SIG-M5 treated with dmso at 0.1 percent for 504 hours (cell line): ENCODE measurements at regions not wholly inside any gene's neighbourhood (a gene's known extent, or its start where the extent isn't known, plus 50 kb on each side); places are given as distances from the start of the nearest gene placed in this dataset.
A peak's percentile ranks its signal among the peaks of the same experiment; 100 is the strongest.

Experiments used
- DNase-seq: peaks from one replicate; lab custom pipeline; 2025; ENCODE audit not compliant: unreplicated experiment; lab: John Stamatoyannopoulos, UW

DNA sequence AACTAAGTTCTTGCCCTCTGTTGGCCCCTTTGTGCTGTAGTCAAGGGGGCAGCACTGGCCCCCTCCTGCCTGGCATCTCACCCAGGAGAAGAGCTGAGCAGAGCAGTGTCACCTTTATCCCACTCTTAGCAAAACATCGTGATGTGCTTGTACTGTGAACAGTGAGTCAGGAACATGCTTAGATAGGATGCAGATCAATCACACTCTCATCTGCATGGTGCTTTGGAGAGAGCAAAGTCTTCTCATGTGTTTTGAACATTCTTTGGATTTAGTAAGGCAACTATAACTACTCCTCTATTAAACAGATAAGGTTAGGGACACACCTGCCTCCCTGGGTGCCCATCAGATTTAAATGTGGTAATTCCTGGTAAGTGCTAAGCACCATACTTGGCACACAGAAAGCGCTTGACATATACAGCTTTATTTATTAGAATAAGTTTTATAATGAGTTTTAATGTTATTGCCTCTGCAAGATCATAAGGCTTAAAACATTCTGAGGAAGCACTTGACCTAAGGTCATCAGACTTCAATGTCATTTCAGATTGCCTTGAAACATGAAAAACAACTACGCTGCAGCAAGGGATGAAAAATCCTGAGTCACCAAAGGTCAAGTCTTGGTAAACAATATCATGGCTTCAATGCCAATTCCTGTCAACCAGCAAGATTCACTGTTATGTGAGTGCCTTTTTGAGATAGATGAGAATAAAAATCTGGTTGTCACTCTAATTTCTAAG, 82.4 kb upstream of the IRS2 start:
- DNase-seq, result no peak

DNA sequence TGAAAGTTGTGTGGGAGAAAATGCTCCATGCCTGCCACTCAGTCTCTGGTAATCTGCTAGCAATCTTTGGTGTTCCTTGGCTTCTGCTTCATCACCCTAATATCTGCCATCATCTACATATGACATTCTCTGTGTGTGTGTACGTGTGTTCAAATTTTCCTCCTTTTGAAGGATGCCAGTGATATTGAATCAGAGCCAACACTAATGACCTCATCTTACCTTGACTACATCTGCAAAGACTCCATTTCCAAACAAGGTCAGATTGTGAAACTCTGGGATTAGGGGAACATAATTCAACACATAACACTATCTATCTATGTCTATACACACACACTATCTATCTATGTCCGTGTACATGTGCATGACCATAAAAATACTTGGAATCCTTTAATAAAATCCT, 81.4 kb upstream of the IRS2 start:
- no peak for DNase-seq

DNA sequence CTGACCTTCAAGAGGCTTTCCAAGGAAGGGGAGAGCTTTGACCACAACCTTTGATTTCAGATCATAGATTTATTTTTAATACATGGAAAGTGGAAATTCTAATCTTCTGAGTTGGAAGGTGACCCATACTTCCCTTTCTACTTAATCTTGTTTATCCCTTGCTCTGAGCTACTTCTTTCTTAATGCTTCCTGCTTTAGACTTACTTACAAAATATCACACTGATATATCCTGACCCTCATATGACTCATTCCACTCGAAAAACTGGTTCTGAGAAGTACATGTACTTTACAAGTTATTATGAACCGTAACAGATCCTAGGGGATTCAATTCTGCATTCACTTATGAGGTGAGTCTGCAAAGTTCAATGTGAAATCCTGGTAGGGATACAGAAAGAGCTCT, 76.2 kb upstream of the IRS2 start:
- peak; percentile 26 for DNase-seq

DNA sequence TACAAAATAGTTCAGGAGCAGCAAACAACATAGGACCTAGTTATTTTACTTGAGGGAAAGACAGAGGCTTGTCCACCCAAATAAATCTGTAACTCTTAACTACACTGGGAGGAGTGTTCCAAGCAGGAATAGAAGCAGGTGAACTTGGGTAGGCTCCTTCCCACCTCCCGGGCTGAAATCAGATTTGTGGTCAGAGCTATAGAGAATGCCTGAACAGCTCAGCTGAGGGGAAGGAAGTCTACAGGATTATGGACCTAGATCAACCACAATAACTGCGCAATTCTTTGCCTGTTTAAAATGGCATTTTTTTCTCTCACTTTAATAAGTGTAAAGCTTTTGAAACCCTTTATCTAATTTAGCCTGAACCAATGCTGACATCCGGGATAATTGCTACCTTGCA, 73.5 kb upstream of the IRS2 start:
- no peak for DNase-seq

DNA sequence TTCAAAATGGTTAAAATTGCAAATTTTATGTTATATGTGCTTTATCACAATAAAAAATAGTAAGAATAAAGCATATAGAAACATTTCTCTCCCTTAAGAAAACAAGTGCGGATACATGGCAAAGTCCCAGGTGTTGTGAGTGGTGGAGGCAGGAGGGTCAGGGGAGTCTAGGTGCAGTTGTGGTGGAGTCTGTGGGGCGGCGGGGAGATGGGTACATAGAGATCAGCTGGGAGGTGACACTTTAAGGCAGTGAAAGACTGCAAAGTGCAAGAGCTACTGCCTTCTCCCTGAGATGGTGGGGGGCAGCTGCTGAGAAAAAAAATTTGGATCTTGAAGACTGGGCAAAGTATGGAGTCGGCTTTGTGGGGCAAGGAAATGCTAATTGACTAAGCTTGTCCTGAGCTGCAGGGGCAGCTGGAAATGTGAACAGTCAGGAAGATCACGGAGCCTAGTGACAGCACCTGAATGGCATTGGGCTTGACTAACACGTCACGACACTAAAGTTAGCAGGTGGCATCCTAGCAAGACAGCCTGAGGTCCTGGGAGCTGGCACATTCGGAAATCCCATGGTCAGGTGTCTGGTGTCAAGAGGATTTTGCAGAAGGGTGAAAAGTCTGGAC, 72.9 kb upstream of the IRS2 start:
- DNase-seq, result no peak

DNA sequence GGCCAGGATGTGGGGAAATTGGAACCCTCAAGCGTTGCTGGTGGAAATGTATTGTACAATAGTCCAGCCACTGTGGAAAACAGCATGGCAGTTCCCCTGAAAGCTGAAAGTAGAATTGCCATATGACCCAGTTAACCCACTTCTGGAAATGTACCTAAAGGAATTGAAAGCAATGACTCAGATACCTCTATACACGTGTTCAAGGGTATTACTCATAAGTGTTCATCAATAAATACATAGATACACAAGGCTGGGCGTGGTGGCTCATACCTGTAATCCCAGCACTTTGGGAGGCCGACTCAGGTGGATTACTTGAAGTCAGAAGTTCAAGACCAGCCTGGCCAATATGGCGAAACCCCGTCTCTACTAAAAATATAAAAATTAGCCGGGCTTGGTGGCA, 71.9 kb upstream of the IRS2 start:
- DNase-seq, result no peak

DNA sequence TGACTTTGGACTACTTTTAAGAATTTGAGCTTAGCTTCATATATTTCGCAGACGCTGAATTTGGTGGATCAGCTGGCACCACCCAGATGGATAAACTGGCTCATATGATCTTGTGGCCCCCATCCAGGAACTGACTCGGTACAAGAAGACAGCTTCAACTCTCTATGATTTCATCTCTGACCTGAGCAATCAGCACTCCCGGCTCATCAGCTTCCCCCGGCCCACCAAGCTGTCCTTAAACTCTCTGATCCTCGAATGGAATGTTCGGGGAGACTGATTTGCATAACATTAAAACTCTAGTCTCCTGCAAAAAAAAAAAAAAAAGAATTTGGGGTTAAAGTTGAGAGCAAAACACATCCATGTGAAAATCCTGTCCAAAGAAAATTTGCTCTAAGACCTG, 71.4 kb upstream of the IRS2 start:
- no peak for DNase-seq

DNA sequence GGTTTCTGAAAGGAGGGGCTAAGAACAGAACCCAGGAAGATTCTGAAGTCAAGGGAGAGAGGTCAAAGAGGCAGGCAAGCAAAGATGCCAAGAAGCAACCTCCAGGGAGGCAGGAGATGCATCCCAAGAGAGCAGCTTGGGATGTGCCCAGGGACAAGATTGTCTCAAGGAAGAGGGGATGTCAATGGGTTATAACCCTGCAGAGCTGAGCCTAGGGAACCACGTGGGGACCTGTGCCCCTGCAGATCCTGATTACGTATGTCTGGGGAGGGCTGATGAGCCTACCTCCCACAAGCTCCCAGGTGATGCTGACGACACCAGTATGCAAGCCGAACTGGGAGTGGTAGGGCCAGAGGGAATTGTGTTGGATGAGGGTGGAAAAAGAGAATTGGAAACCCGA, 70.9 kb upstream of the IRS2 start:
- DNase-seq, result no peak

DNA sequence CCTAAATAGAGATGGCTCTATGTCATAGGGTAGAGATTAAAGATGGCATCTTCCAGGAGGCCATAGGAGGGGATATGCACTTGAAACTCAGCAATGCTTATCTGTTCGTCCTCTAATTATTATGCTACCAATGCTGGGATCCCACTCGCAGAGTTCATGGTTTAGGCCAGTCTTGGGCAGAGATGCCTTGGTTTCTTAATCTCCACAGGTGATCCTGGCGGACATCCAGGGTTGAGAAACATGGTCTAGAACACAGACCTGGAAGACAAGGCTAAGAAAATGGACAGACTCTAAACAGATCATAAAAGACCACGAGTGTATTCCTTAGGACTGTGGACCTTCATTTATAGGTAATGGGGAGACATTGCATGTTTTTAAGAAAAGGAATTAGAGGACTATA, 70.0 kb upstream of the IRS2 start:
- DNase-seq, result no peak

DNA sequence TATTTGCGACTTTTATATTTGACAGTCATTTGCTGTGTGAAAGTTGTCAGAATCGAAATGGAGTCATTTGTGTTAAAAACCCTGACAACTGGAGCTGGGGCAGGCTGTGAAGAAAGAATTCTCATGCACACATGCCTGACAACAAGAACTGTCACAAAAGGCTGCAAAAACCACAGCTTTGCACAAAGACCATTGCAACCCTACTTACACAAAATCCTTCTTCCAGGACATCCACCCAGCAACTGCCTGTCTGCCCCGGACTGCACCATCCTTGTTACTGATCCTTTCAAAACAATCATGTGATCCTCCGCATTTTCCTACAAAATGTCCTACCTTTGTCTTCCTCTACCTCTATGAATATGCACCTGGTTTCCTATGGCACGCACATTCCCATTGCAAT, 66.8 kb upstream of the IRS2 start:
- DNase-seq, result no peak

DNA sequence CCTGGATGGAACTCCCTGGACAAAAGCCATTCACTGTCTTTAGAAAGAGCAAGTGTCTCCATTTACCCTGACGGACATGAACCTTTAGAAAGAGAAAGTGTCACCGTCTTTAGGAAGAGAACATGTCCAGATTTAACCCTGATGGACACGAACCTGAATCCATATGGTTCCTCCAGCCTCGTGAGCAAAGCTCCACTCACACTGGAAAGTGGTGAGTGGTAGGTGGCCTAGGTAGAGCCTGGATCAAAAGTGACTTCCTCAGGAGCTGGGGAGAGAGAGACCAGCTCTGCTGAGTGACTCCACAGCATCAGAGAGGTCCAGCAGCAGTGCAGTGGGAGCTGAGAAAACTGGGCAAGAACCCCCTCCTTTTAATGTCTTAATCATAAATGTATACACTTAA, 59.8 kb upstream of the IRS2 start:
- no peak for DNase-seq

DNA sequence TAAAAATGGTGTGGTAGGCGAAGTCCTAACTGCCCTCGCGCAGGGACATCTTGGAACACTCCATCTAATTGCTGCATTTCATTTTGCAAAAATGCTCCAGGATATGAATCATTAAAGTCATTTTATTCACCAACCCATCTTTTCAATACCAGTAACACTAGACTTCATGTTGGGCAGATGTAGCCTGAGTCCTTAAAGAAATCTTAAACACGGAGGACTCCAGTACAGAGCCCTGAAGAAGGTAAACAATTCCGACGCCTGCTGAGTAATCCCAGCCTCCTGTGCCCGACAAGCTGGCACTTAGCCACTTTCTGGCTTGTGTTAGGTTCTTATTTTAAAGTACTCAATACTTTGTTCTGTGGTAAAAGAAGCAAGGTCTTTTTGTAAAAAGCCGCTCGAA, 58.0 kb upstream of the IRS2 start:
- DNase-seq, result no peak

DNA sequence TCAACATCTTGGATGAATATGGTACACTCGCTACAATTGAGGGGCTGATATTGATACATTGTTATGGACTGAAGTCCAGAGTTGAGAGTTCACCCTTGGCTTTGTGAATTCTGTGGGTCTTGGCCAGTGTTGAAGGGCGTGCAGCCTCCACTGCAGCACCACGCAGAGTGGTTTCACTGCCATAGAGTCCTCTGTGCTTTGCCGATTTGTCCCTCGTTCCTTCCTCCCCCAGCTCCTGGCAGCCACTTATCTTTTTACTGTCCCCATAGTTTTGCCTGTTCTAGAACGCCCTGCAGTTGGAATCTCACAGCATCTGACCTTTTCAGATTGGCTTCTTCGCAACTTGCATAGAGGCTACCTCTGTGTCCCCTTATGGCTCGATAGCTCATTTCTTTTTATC, 57.3 kb upstream of the IRS2 start:
- no peak for DNase-seq

DNA sequence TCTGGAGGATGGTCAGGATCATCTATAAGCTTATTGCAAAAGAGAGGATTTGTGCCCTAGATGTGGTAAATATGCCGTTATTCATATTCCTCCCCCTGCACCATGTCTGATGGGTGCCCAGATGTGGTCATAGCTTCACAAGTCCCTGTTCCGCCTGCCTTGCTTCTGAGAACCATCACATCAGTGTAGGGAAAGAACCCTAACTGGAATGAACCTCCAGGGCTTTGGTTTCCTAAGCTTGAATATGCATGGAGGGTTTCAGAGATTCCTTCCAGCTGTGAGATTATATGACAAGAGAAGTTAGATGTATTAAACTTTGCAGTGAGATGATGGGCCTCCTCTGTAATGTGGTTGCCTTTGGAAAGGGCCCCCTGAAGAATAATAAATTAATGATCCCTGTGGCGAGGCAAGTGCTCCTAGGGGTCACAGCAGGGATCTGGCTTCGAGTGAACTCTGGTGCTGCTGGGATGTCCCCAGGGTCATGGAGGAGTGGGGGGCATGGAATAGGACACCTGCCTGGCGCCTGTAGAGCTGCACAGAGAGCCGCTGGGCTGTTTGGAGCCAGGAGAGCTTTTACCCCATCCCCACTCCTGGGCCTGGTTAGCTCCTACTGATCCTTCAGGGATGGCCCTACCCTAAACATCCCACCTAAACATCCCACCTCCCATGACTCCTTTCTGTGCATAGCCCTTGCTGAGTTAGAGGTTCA, 56.0 kb upstream of the IRS2 start:
- DNase-seq, result no peak

DNA sequence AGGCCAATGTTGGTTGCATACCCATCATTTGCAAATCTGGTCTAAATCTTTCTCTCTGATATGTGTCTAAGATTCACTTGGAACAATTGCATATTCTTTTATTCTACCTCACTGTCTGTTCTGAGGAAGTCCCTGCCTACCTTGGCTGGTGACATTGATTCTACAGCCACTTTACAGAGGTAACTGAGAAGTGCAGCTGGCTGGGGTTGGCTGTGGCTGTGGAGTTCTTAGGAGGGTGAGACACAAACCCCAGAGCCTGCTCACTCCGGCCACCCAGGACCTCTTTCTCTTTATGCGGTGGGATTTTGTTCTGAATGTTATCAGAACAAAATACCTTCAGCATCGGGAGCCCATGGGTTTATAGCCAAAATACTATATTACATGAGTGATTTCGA, 54.5 kb upstream of the IRS2 start:
- no peak for DNase-seq

DNA sequence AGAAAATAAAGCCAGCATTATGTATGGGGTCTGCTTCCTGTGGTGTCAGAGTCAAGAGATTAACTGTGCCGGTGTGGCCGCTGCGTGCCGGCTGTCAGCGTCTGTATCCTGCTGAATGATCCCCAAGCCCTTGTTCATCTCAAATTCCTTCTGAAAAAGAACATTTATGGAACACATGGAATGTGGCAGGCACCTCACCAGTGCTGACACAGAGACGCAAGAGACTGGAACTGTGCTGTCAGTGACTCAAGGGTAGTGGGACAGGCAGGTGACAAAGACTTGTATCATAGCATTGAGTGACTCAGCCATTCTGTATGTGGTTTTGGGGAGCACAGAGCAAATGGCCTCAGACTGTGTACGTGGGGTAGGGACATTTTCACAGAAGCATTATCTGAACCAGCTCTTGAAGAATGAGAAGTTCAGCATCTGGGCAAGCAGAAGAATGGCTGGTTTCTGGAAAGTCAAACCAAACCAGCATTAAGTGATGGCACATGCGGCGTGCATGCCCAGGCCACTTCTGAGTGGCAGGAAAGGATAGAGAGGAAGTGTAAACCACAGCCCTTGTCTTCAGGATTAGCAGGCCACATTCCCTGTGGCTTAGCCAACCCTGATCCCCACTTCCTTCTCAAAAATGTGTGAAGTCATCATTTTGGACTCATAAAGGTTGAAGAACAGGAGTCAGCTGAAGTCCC, 54.0 kb upstream of the IRS2 start:
- peak; percentile 13 for DNase-seq

DNA sequence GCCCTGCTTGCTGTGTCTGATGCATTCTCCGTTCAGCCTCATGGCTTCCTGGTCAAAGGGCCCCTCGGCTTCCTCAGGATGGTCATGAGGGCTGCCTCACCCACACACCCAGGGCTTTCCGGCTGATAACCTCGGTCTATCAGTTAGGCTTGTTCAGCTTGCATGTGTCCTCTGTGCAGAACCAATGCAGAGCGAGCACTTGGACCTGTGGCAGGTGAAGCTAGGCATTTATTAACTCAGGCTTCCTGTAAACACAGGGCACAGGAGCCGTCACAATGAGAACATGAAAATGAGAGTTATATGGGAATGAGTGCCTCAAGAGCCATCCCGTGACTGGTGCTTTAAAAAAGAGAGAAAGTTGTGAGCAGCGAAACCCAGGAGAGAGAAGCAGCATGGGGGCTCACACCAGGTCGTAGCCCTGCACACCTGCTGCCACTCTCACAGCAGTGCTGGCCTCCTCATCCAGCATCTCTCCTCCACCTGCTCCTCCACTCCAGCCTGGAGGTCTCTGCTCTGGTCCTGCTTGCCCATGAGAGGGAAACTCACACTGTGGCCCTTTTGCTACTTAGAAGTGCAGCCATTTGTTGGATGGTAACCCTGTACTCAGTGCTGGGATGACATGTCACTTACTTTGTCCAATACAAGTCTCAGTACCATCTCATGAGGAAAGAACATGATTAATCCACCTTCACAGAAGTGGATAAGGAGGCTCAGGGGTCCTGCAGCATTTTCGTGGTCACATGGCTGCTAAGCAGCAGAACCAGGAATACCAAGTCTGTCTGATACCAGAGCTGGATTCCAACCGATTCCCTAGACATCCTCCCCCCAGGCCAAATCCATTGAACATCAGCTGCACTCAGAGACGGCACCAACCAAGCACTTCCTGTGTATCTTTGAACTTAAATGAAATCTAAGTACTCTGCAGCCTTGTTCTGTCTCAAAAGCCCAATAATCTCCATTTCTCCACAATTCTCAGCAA, 50.5 kb upstream of the IRS2 start:
- DNase-seq, result no peak
